ENCODE measurements at regions not wholly inside any gene's neighbourhood (a gene's known extent, or its start where the extent isn't known, plus 50 kb on each side); places are given as distances from the start of the nearest gene placed in this dataset.

DNA sequence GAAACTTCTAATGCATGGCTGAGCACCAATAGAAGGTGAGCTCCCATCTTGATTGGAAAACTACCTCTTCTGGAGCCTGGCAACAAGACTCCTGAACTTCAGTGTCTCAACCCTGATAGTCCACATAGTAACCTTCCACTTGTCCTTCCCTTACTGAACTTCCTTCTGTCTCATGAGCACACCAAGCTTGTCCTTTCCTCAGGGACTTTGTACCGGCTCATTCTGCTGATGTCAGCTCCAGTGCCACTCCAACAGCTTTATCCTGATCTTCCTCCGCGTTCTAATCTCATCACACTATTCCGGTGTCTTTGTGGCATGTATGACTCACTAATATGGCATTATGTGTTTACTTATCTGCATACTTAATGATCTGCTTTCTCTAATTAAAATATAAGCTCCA, 862.0 kb upstream of the ID2 start:
- 27% methylated on average over 1 of the region's 4 CpGs for WGBS
- Histone ChIP-seq H3K4ac (ENCODE audit: low read depth in 1 of 2, low read length in 2 of 2) (no peak overlapping the region), H3K4me2 (ENCODE audit: low read length, poor library complexity, severe bottlenecking) (peak overlapping the region; percentile 18)

DNA sequence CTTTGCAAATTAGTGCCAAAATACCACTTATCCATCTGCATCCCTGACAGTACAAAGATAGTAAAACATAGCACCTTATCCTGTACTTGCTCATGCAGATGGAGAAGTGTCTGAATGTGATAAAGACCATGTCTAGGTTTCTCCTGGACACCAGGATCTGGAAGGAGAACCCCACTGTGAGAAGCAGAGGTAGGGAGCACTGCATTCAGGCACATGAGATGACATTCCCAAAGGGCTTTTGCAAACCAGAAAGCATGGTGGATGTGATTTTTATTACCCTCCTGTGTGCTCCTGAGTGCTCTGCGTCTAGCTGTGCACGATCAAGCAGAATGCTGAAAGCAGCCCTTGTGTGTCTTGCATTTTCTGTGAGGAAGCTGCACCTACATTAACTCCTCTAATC, 857.6 kb upstream of the ID2 start:
- Histone ChIP-seq H3K79me1 (replicated peaks; ENCODE audit: low read length, poor library complexity, severe bottlenecking) (no peaks in the 10 kb centered on the region), H3K14ac (ENCODE audit: low read length in 2 of 2) (no peak overlapping the region), H3K36me3 (ENCODE audit: control insufficient read depth in 1 of 2, insufficient read depth in 2 of 2, low read depth in 1 of 2, low read length in 2 of 2) (no peaks in the 10 kb centered on the region), H4K91ac (ENCODE audit: low read length) (no peak overlapping the region), H3K18ac (ENCODE audit: low read depth in 1 of 2, low read length in 2 of 2) (no peak overlapping the region), H3K27ac (ENCODE audit: low read length, poor library complexity, severe bottlenecking) (no peak overlapping the region), H3K9ac (ENCODE audit: low read length) (no peak overlapping the region), H3K4me3 (ENCODE audit: insufficient read depth in 1 of 2, low read depth in 1 of 2, low read length in 2 of 2) (no peak overlapping the region), H2BK12ac (ENCODE audit: low read length in 2 of 2) (no peak overlapping the region), H3K4me2 (ENCODE audit: low read length, poor library complexity, severe bottlenecking) (no peak overlapping the region), H2AFZ (ENCODE audit: low read depth, low read length) (no peak overlapping the region), H3K9me3 (ENCODE audit: control insufficient read depth, low read length) (no peaks in the 10 kb centered on the region), H3K4me1 (ENCODE audit: control insufficient read depth, insufficient read depth, low read depth, low read length) (peaks cover 5% of the 10 kb centered on the region), H2AK5ac (ENCODE audit: low read length, severe bottlenecking) (peak overlapping the region; percentile 1), H4K8ac (ENCODE audit: low read length) (no peak overlapping the region), H3K4ac (ENCODE audit: low read depth in 1 of 2, low read length in 2 of 2) (no peak overlapping the region), H3K23ac (ENCODE audit: low read length in 2 of 2) (no peak overlapping the region), H2BK5ac (ENCODE audit: low read depth, low read length, poor library complexity, severe bottlenecking) (no peak overlapping the region), H2BK120ac (ENCODE audit: low read depth, low read length) (no peak overlapping the region), H2BK15ac (ENCODE audit: low read depth, poor library complexity, severe bottlenecking) (no peak overlapping the region), H3K27me3 (ENCODE audit: control insufficient read depth in 1 of 2, insufficient read depth in 1 of 2, low read length in 2 of 2) (no peaks in the 10 kb centered on the region)
- 84% methylated on average over 2 of the region's 2 CpGs for WGBS
- no peak for DNase-seq

More for the DNA sequence above, 862.0 kb upstream of the ID2 start:
- DNase-seq = peak; percentile 22
- H3K36me3 ChIP-seq (ENCODE audit: control insufficient read depth in 1 of 2, insufficient read depth in 2 of 2, low read depth in 1 of 2, low read length in 2 of 2) = no peaks in the 10 kb centered on the region
- H2BK12ac ChIP-seq (ENCODE audit: low read length in 2 of 2) = no peak overlapping the region
- H3K14ac ChIP-seq (ENCODE audit: low read length in 2 of 2) = no peak overlapping the region
- no peak overlapping the region for H4K91ac ChIP-seq (ENCODE audit: low read length)
- H3K9ac ChIP-seq (ENCODE audit: low read length) = no peak overlapping the region
- no peak overlapping the region for H3K4me3 ChIP-seq (ENCODE audit: insufficient read depth in 1 of 2, low read depth in 1 of 2, low read length in 2 of 2)
- no peak overlapping the region for H3K23ac ChIP-seq (ENCODE audit: low read length in 2 of 2)
- H3K18ac ChIP-seq (ENCODE audit: low read depth in 1 of 2, low read length in 2 of 2) = no peak overlapping the region
- no peak overlapping the region for H2AK5ac ChIP-seq (ENCODE audit: low read length, severe bottlenecking)
- H3K9me3 ChIP-seq (ENCODE audit: control insufficient read depth, low read length) = no peaks in the 10 kb centered on the region
- H2BK5ac ChIP-seq (ENCODE audit: low read depth, low read length, poor library complexity, severe bottlenecking) = no peak overlapping the region
- peak overlapping the region; percentile 28 for H3K27ac ChIP-seq (ENCODE audit: low read length, poor library complexity, severe bottlenecking)
- H3K4me1 ChIP-seq (ENCODE audit: control insufficient read depth, insufficient read depth, low read depth, low read length) = peaks cover 4% of the 10 kb centered on the region
- no peak overlapping the region for H2BK15ac ChIP-seq (ENCODE audit: low read depth, poor library complexity, severe bottlenecking)
- no peak overlapping the region for H2BK120ac ChIP-seq (ENCODE audit: low read depth, low read length)
- H4K8ac ChIP-seq (ENCODE audit: low read length) = no peak overlapping the region
- no peaks in the 10 kb centered on the region for H3K79me1 ChIP-seq (replicated peaks; ENCODE audit: low read length, poor library complexity, severe bottlenecking)
- H2AFZ ChIP-seq (ENCODE audit: low read depth, low read length) = no peak overlapping the region
- H3K27me3 ChIP-seq (ENCODE audit: control insufficient read depth in 1 of 2, insufficient read depth in 1 of 2, low read length in 2 of 2) = no peaks in the 10 kb centered on the region

DNA sequence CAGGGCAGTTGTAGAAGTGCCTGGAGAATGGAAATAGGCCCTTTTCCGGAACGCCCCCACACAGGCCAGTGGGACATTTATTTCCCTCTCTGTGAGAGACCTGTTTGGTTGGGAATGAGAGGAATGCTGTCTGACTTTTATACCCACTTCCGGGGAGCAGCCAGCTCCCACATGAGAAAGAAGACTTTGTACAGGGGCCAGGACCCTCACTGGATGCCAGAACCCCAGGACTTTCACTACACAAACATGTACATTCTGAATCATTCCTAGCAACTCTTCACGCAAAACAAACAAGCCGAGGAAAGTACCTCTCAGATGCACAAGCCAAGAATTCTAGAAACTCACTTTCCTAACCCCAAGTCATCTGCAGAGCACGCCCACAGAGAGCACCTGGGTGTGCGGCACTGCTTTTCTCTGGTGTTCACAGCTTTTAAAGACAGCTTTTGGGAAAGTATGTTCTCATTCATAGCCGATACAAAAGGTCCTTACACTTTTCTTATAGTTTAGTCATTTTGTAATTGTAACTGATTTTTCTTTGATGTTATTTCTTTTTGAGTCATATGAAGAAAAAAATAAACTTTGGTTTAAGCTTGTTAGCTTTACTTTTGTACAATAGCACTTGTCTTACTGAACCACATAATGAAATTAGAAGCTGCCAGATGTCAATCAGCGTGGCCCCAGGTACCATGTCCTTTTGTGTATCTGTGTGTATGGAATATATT, 856.1 kb upstream of the ID2 start:
- H3K79me1 ChIP-seq (replicated peaks; ENCODE audit: low read length, poor library complexity, severe bottlenecking) = no peaks in the 10 kb centered on the region
- H2BK5ac ChIP-seq (ENCODE audit: low read depth, low read length, poor library complexity, severe bottlenecking) = peak overlapping the region; percentile 71
- H3K27ac ChIP-seq (ENCODE audit: low read length, poor library complexity, severe bottlenecking) = peak overlapping the region; percentile 91
- H3K23ac ChIP-seq (ENCODE audit: low read length in 2 of 2) = no peak overlapping the region
- H2BK120ac ChIP-seq (ENCODE audit: low read depth, low read length) = no peak overlapping the region
- no peak for DNase-seq
- 85% methylated on average over 8 of the region's 9 CpGs for WGBS
- H3K4me1 ChIP-seq (ENCODE audit: control insufficient read depth, insufficient read depth, low read depth, low read length) = peaks cover 2% of the 10 kb centered on the region
- H3K9ac ChIP-seq (ENCODE audit: low read length) = no peak overlapping the region
- no peak overlapping the region for H2AFZ ChIP-seq (ENCODE audit: low read depth, low read length)
- no peaks in the 10 kb centered on the region for H3K9me3 ChIP-seq (ENCODE audit: control insufficient read depth, low read length)
- no peaks in the 10 kb centered on the region for H3K36me3 ChIP-seq (ENCODE audit: control insufficient read depth in 1 of 2, insufficient read depth in 2 of 2, low read depth in 1 of 2, low read length in 2 of 2)
- H2AK5ac ChIP-seq (ENCODE audit: low read length, severe bottlenecking) = no peak overlapping the region
- H3K4me3 ChIP-seq (ENCODE audit: insufficient read depth in 1 of 2, low read depth in 1 of 2, low read length in 2 of 2) = no peak overlapping the region
- no peak overlapping the region for H3K18ac ChIP-seq (ENCODE audit: low read depth in 1 of 2, low read length in 2 of 2)
- no peak overlapping the region for H3K4ac ChIP-seq (ENCODE audit: low read depth in 1 of 2, low read length in 2 of 2)
- no peak overlapping the region for H3K14ac ChIP-seq (ENCODE audit: low read length in 2 of 2)
- H2BK12ac ChIP-seq (ENCODE audit: low read length in 2 of 2) = no peak overlapping the region
- H4K91ac ChIP-seq (ENCODE audit: low read length) = no peak overlapping the region
- H2BK15ac ChIP-seq (ENCODE audit: low read depth, poor library complexity, severe bottlenecking) = no peak overlapping the region
- no peaks in the 10 kb centered on the region for H3K27me3 ChIP-seq (ENCODE audit: control insufficient read depth in 1 of 2, insufficient read depth in 1 of 2, low read length in 2 of 2)
- H4K8ac ChIP-seq (ENCODE audit: low read length) = no peak overlapping the region
- H3K4me2 ChIP-seq (ENCODE audit: low read length, poor library complexity, severe bottlenecking) = no peak overlapping the region

DNA sequence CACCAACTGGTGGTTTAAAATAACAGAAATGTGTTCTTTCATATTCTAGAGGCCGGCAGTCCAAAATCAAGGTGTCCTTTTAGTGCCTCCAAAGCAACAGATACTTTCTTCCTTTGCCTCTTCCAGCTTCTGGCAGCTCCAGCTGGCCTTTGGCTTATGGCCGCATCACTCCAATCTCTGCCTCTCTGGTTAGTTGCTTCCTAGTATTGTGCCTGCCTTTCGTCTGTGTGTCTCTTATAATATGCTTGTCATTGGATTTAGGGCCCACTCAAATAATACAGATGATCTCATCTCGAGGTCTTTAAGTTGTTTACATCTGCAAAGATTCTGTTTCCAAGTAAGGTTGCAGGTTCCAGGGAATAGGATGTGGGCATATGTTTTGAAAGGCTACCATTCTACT, 855.2 kb upstream of the ID2 start:
- Histone ChIP-seq H2BK15ac (ENCODE audit: low read depth, poor library complexity, severe bottlenecking) (no peak overlapping the region), H3K27ac (ENCODE audit: low read length, poor library complexity, severe bottlenecking) (no peak overlapping the region), H3K18ac (ENCODE audit: low read depth in 1 of 2, low read length in 2 of 2) (no peak overlapping the region), H2BK12ac (ENCODE audit: low read length in 2 of 2) (no peak overlapping the region), H3K9me3 (ENCODE audit: control insufficient read depth, low read length) (no peaks in the 10 kb centered on the region), H3K79me1 (replicated peaks; ENCODE audit: low read length, poor library complexity, severe bottlenecking) (no peaks in the 10 kb centered on the region), H4K8ac (ENCODE audit: low read length) (no peak overlapping the region), H3K4me2 (ENCODE audit: low read length, poor library complexity, severe bottlenecking) (no peak overlapping the region), H4K91ac (ENCODE audit: low read length) (no peak overlapping the region), H3K9ac (ENCODE audit: low read length) (no peak overlapping the region), H3K4me3 (ENCODE audit: insufficient read depth in 1 of 2, low read depth in 1 of 2, low read length in 2 of 2) (no peak overlapping the region), H3K14ac (ENCODE audit: low read length in 2 of 2) (no peak overlapping the region), H2AFZ (ENCODE audit: low read depth, low read length) (no peak overlapping the region), H3K4ac (ENCODE audit: low read depth in 1 of 2, low read length in 2 of 2) (no peak overlapping the region), H3K36me3 (ENCODE audit: control insufficient read depth in 1 of 2, insufficient read depth in 2 of 2, low read depth in 1 of 2, low read length in 2 of 2) (no peaks in the 10 kb centered on the region), H2AK5ac (ENCODE audit: low read length, severe bottlenecking) (peak overlapping the region; percentile 63), H2BK120ac (ENCODE audit: low read depth, low read length) (no peak overlapping the region), H3K4me1 (ENCODE audit: control insufficient read depth, insufficient read depth, low read depth, low read length) (peaks cover 2% of the 10 kb centered on the region), H3K27me3 (ENCODE audit: control insufficient read depth in 1 of 2, insufficient read depth in 1 of 2, low read length in 2 of 2) (no peaks in the 10 kb centered on the region), H3K23ac (ENCODE audit: low read length in 2 of 2) (no peak overlapping the region), H2BK5ac (ENCODE audit: low read depth, low read length, poor library complexity, severe bottlenecking) (no peak overlapping the region)
- 67% methylated on average over 2 of the region's 4 CpGs for WGBS
- DNase-seq = no peak

Data from mesenchymal stem cell (in vitro differentiated cells and primary cell).